ENCODE measurements at regions not wholly inside any gene's neighbourhood (a gene's known extent, or its start where the extent isn't known, plus 50 kb on each side); places are given as distances from the start of the nearest gene placed in this dataset.

GRCh38 chrX:40816906-40817305 lies 81.6 kb upstream of the MED14 start:
- Histone ChIP-seq H2AFZ (ENCODE audit: low read length) (no peak overlapping the region), H3K9me3 (ENCODE audit: insufficient read depth in 2 of 2, low read depth in 1 of 2, low read length in 1 of 2) (peaks cover 3 to 4% of the 10 kb centered on the region in 2 experiments; a peak in 1 of 4 replicates)
- peak in 1 of 2 experiments; percentile 25 for DNase-seq (ENCODE audit: low read depth in 1 of 2, low spot score in 2 of 2)
- TF ChIP-seq CBX5 (IDR thresholded peaks at IDR 0.05; ENCODE audit: low read depth, low read length) (no peak), TAF7 (optimal IDR thresholded peaks at IDR 0.05; ENCODE audit: borderline replicate concordance, low read depth, low read length) (no peak), CEBPB (IDR thresholded peaks at IDR 0.05; ENCODE audit: low read depth, low read length) (no peak), EZH2 (IDR thresholded peaks at IDR 0.05; ENCODE audit: low read depth, low read length, severe bottlenecking) (no peak), BRCA1 (IDR thresholded peaks at IDR 0.05; ENCODE audit: low read depth, low read length) (no peak), POLR2A (IDR thresholded peaks at IDR 0.05; ENCODE audit: control extremely low read depth in 1 of 2, low read depth in 2 of 2, low read length in 2 of 2) (no peak), TAF1 (IDR thresholded peaks at IDR 0.05; ENCODE audit: low read depth, low read length) (no peak), TBP (IDR thresholded peaks at IDR 0.05; ENCODE audit: low read depth, low read length) (no peak), ZNF274 (IDR thresholded peaks at IDR 0.05; ENCODE audit: borderline replicate concordance, extremely low read depth, low read length) (no peak), RBBP5 (IDR thresholded peaks at IDR 0.05; ENCODE audit: borderline replicate concordance, low read depth, low read length) (no peak), CTBP2 (IDR thresholded peaks at IDR 0.05; ENCODE audit: borderline replicate concordance, insufficient read depth, insufficient read length, low read length) (no peak), HDAC6 (IDR thresholded peaks at IDR 0.05; ENCODE audit: low read depth, low read length) (no peak), SUZ12 (IDR thresholded peaks at IDR 0.05; ENCODE audit: low read length) (no peak), SAP30 (IDR thresholded peaks at IDR 0.05; ENCODE audit: insufficient read depth, insufficient replicate concordance, low read length) (no peak), E2F6 (IDR thresholded peaks at IDR 0.05) (no peak)

More at GRCh38 chrX:40816906-40817305, 81.6 kb upstream of the MED14 start:
- ChIA-PET POLR2A (ENCODE audit: partially characterized antibody) (no interaction called here), CTCF (ENCODE audit: partially characterized antibody) (no interaction called here)
- H3K14ac ChIP-seq (ENCODE audit: insufficient read length), result no peak overlapping the region
- no peaks in the 10 kb centered on the region for H3K23me2 ChIP-seq (ENCODE audit: low read depth, low read length)
- H2BK20ac ChIP-seq (ENCODE audit: low read length), result no peak overlapping the region
- H3K9ac ChIP-seq (replicated peaks in 1 of 4; ENCODE audit: extremely low read depth in 1 of 4, low read depth in 3 of 4, low read length in 3 of 4), result no peak overlapping the region
- H3K4me1 ChIP-seq (replicated peaks in 1 of 4; ENCODE audit: control insufficient read depth in 3 of 4, insufficient read depth in 4 of 4, low read length in 3 of 4), result peaks cover 0 to 2% (median 0%) of the 10 kb centered on the region in 4 experiments; a peak in 1 of 7 replicates
- H3K4me2 ChIP-seq (ENCODE audit: insufficient read depth in 1 of 2, low read depth in 2 of 2, low read length in 2 of 2), result no peak overlapping the region
- no peak overlapping the region for H4K8ac ChIP-seq (ENCODE audit: extremely low read depth, insufficient read depth, low read length)
- no peaks in the 10 kb centered on the region; a peak in 1 of 8 replicates for H3K36me3 ChIP-seq (ENCODE audit: control insufficient read depth in 2 of 4, insufficient read depth in 4 of 4, low read length in 3 of 4)
- H2BK120ac ChIP-seq (replicated peaks; ENCODE audit: low read depth, low read length), result no peak overlapping the region
- H3K27me3 ChIP-seq (replicated peaks in 1 of 4; ENCODE audit: control insufficient read depth in 3 of 4, extremely low read depth in 1 of 4, insufficient read depth in 3 of 4, low read length in 3 of 4), result no peaks in the 10 kb centered on the region
- no peak overlapping the region for H3K56ac ChIP-seq (replicated peaks; ENCODE audit: insufficient read length, low read depth, low read length)
- H3K18ac ChIP-seq (ENCODE audit: extremely low read depth, low read length), result no peak overlapping the region; the same call in 1 of the 2 replicates
- no peak overlapping the region for H3K4ac ChIP-seq (replicated peaks; ENCODE audit: insufficient read length, low read depth, low read length)
- H3K79me2 ChIP-seq (ENCODE audit: control insufficient read depth in 1 of 2, insufficient read depth in 2 of 2, low read length in 2 of 2), result no peaks in the 10 kb centered on the region
- H2AK5ac ChIP-seq (ENCODE audit: low read depth, low read length), result no peak overlapping the region
- H3K79me1 ChIP-seq (ENCODE audit: low read depth, low read length), result no peaks in the 10 kb centered on the region
- no peaks in the 10 kb centered on the region for H4K20me1 ChIP-seq (replicated peaks in 1 of 2; ENCODE audit: control insufficient read depth in 1 of 2, insufficient read depth in 2 of 2, low read length in 2 of 2)
- no peak overlapping the region for H3K23ac ChIP-seq (ENCODE audit: insufficient read length)
- no peak overlapping the region for H2BK12ac ChIP-seq (ENCODE audit: low read depth, low read length)
- H4K91ac ChIP-seq (replicated peaks; ENCODE audit: insufficient read length, low read length), result no peak overlapping the region
- no peak overlapping the region for H3K4me3 ChIP-seq (ENCODE audit: extremely low read depth in 1 of 4, insufficient read depth in 2 of 4, low read depth in 3 of 4, low read length in 4 of 4)
- peak overlapping the region; percentile 49; the same call in 1 of the 2 replicates for H2BK5ac ChIP-seq (ENCODE audit: low read depth, low read length)
- H3K27ac ChIP-seq (ENCODE audit: low read depth, low read length), result no peak overlapping the region; the same call in 1 of the 2 replicates
- peak; percentile 98 for FAIRE-seq
- WGBS, 2 experiments (ENCODE audit: extremely low coverage in 1 of 2, insufficient coverage in 1 of 2, insufficient read length in 1 of 2, insufficient replicate concordance in 2 of 2, low coverage in 1 of 2, low lambda C conversion rate in 2 of 2, missing lambda C conversion rate in 1 of 2), result 39% methylated on average over 5 of the region's 6 CpGs; no CpG with 5 or more reads in 1 of the 2 experiments
- H4K5ac ChIP-seq (ENCODE audit: insufficient read length, low read depth, low read length), result peak overlapping the region; percentile 83
- H2BK15ac ChIP-seq (ENCODE audit: low read length), result no peak overlapping the region

Data from H1 (cell line).